ENCODE measurements at regions not wholly inside any gene's neighbourhood (a gene's known extent, or its start where the extent isn't known, plus 50 kb on each side); places are given as distances from the start of the nearest gene placed in this dataset.

- no peak for DNase-seq (ENCODE audit: low read depth, low spot score)
- intact Hi-C loops (cut with micrococcal nuclease; ENCODE audit: unreplicated experiment) = no loop called here
- POLR2A ChIA-PET = no interaction called here
- H3K9me3 ChIP-seq (replicated peaks; ENCODE audit: control insufficient read depth, insufficient read depth, low read length) = no peaks in the 10 kb centered on the region
- CTCF ChIA-PET = no interaction called here
- ATAC-seq = no peak
- FAIRE-seq = no peak
- no peak overlapping the region for H3K9ac ChIP-seq (ENCODE audit: control insufficient read depth, insufficient read depth, low read length)
- H3K27ac ChIP-seq (ENCODE audit: control insufficient read depth, insufficient read depth) = no peak overlapping the region
- H3K79me2 ChIP-seq (ENCODE audit: control insufficient read depth, insufficient read depth, low read length) = no peaks in the 10 kb centered on the region
- SMC1A ChIA-PET (ENCODE audit: uncharacterized antibody, unreplicated experiment) = no interaction called here
- 0% methylated on average over 1 of the region's 1 CpG for WGBS (ENCODE audit: insufficient coverage, insufficient replicate concordance, low lambda C conversion rate, missing lambda C conversion rate)
- no peak overlapping the region for H3K4me2 ChIP-seq (ENCODE audit: control insufficient read depth, insufficient read depth)
- H3K36me3 ChIP-seq (ENCODE audit: control insufficient read depth in 2 of 2, insufficient read depth in 2 of 2, low read length in 1 of 2) = no peaks in the 10 kb centered on the region
- no peak for TF ChIP-seq SMC3 (IDR thresholded peaks at IDR 0.05; ENCODE audit: borderline replicate concordance, low read length)
- RAD21 ChIA-PET (ENCODE audit: unreplicated experiment) = no interaction called here
- H3K27me3 ChIP-seq (replicated peaks in 1 of 2; ENCODE audit: control insufficient read depth in 2 of 2, insufficient read depth in 2 of 2, low read length in 1 of 2) = no peaks in the 10 kb centered on the region
- no peak overlapping the region for H3K4me3 ChIP-seq
- in situ Hi-C loops (cut with MboI) = no loop called here
- no TSS peak for BruUV-seq (replicated peaks)
- no peaks in the 10 kb centered on the region for H4K20me1 ChIP-seq (ENCODE audit: control insufficient read depth, insufficient read depth)
- H2AFZ ChIP-seq (ENCODE audit: control insufficient read depth, low read depth, low read length) = no peak overlapping the region
- no peaks in the 10 kb centered on the region for H3K4me1 ChIP-seq (ENCODE audit: control insufficient read depth, insufficient read depth, low read length)
These were observed 204.3 kb upstream of the TBL1X start for GRCh38 chrX:9260603-9261002.

GRCh38 chrX:9267415-9267814 lies 197.4 kb upstream of the TBL1X start:
- FAIRE-seq = no peak
- POLR2A ChIA-PET = no interaction called here
- RAD21 ChIA-PET (ENCODE audit: unreplicated experiment) = no interaction called here

More at GRCh38 chrX:9267415-9267814, 197.4 kb upstream of the TBL1X start:
- Histone ChIP-seq H3K27me3 (replicated peaks in 1 of 2; ENCODE audit: control insufficient read depth in 2 of 2, insufficient read depth in 2 of 2, low read length in 1 of 2) (no peaks in the 10 kb centered on the region), H3K4me1 (ENCODE audit: control insufficient read depth, insufficient read depth, low read length) (no peaks in the 10 kb centered on the region), H3K9me3 (replicated peaks; ENCODE audit: control insufficient read depth, insufficient read depth, low read length) (no peaks in the 10 kb centered on the region), H3K4me3 (no peak overlapping the region), H4K20me1 (ENCODE audit: control insufficient read depth, insufficient read depth) (no peaks in the 10 kb centered on the region), H3K36me3 (ENCODE audit: control insufficient read depth in 2 of 2, insufficient read depth in 2 of 2, low read length in 1 of 2) (no peaks in the 10 kb centered on the region), H3K27ac (ENCODE audit: control insufficient read depth, insufficient read depth) (no peak overlapping the region), H3K79me2 (ENCODE audit: control insufficient read depth, insufficient read depth, low read length) (no peaks in the 10 kb centered on the region), H2AFZ (ENCODE audit: control insufficient read depth, low read depth, low read length) (no peak overlapping the region), H3K9ac (ENCODE audit: control insufficient read depth, insufficient read depth, low read length) (no peak overlapping the region), H3K4me2 (ENCODE audit: control insufficient read depth, insufficient read depth) (no peak overlapping the region)
- TF ChIP-seq BMI1 (IDR thresholded peaks at IDR 0.05; ENCODE audit: borderline replicate concordance) (no peak), ZNF274 (IDR thresholded peaks at IDR 0.05; ENCODE audit: insufficient read depth, insufficient read length) (no peak), SP1 (IDR thresholded peaks at IDR 0.05; ENCODE audit: low read depth, low read length) (no peak), EP300 (IDR thresholded peaks at IDR 0.05; ENCODE audit: borderline replicate concordance in 1 of 2, control insufficient read depth in 1 of 2, low read depth in 2 of 2, low read length in 2 of 2) (no peak), RFX5 (IDR thresholded peaks at IDR 0.05; ENCODE audit: low read depth, low read length) (no peak), TAF1 (IDR thresholded peaks at IDR 0.05; ENCODE audit: borderline replicate concordance, low read depth, low read length) (no peak), RB1 (IDR thresholded peaks at IDR 0.05; ENCODE audit: borderline replicate concordance) (no peak), HDGF (IDR thresholded peaks at IDR 0.05) (no peak), EGR1 (IDR thresholded peaks at IDR 0.05; ENCODE audit: borderline replicate concordance in 1 of 2, low read depth in 2 of 2, low read length in 2 of 2) (no peak), SIX5 (IDR thresholded peaks at IDR 0.05; ENCODE audit: low read depth, low read length, severe bottlenecking) (no peak), USF2 (IDR thresholded peaks at IDR 0.05; ENCODE audit: borderline replicate concordance, low read depth, low read length) (no peak), E2F4 (IDR thresholded peaks at IDR 0.05; ENCODE audit: low read depth, low read length) (no peak), JUNB (IDR thresholded peaks at IDR 0.05) (no peak)
- TF ChIP-seq, protein P1, sequence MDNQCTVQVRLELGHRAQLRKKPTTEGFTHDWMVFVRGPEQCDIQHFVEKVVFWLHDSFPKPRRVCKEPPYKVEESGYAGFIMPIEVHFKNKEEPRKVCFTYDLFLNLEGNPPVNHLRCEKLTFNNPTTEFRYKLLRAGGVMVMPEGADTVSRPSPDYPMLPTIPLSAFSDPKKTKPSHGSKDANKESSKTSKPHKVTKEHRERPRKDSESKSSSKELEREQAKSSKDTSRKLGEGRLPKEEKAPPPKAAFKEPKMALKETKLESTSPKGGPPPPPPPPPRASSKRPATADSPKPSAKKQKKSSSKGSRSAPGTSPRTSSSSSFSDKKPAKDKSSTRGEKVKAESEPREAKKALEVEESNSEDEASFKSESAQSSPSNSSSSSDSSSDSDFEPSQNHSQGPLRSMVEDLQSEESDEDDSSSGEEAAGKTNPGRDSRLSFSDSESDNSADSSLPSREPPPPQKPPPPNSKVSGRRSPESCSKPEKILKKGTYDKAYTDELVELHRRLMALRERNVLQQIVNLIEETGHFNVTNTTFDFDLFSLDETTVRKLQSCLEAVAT (IDR thresholded peaks at IDR 0.05) = no peak
- CTCF ChIA-PET = no interaction called here
- ATAC-seq (no peak), DNase-seq (ENCODE audit: low read depth, low spot score) (no peak)
- SMC1A ChIA-PET (ENCODE audit: uncharacterized antibody, unreplicated experiment) = no interaction called here
- WGBS (ENCODE audit: insufficient coverage, insufficient replicate concordance, low lambda C conversion rate, missing lambda C conversion rate) = 17% methylated on average over 6 of the region's 6 CpGs
- in situ Hi-C loops (cut with MboI) (no loop called here), intact Hi-C loops (cut with micrococcal nuclease; ENCODE audit: unreplicated experiment) (no loop called here)
- BruUV-seq (replicated peaks) = no TSS peak

Measured in GM12878 (cell line).